GM12878 (cell line): ENCODE measurements at regions not wholly inside any gene's neighbourhood (a gene's known extent, or its start where the extent isn't known, plus 50 kb on each side); places are given as distances from the start of the nearest gene placed in this dataset.

Experiments used
- EZH2 ChIP-seq: IDR thresholded peaks from 2 replicates; pipeline ENCODE4 v1.6.1; 2012; ENCODE audit warnings: low read depth, mild to moderate bottlenecking, control low read depth, inconsistent platforms, low read length, borderline replicate concordance; ENCODE audit not compliant: control insufficient read depth
- POLR2AphosphoS5 ChIP-seq: IDR thresholded peaks from 2 replicates; pipeline ENCODE4 v1.6.1; 2011; ENCODE audit warnings: mild to moderate bottlenecking, low read length, inconsistent platforms
- RAD21 ChIP-seq: IDR thresholded peaks from 2 replicates; pipeline ENCODE4 v1.6.1; 2011; ENCODE audit warnings: mild to moderate bottlenecking, low read depth, low read length, moderate library complexity; ENCODE audit not compliant: insufficient read depth
- RCOR1 ChIP-seq: conservative IDR thresholded peaks from 2 replicates; pipeline ENCODE4 v1.6.1; 2012; ENCODE audit warnings: low read depth, low read length, improper control_type of control experiment
- SMC3 ChIP-seq: IDR thresholded peaks from 2 replicates; pipeline ENCODE4 v1.6.1; 2011; ENCODE audit warnings: low read length, improper control_type of control experiment, borderline replicate concordance
- SPI1 ChIP-seq: IDR thresholded peaks from 2 replicates; pipeline ENCODE4 v1.6.1; 2011; ENCODE audit warnings: low read depth, mild to moderate bottlenecking, low read length, moderate library complexity, borderline replicate concordance; ENCODE audit not compliant: insufficient read depth
- ZNF274 ChIP-seq: IDR thresholded peaks from one replicate; pipeline ENCODE4 v1.8.0; 2011; ENCODE audit not compliant: insufficient read length, insufficient read depth
- ZZZ3 ChIP-seq: IDR thresholded peaks from 2 replicates; pipeline ENCODE4 v1.6.1; 2011; ENCODE audit warnings: low read depth; ENCODE audit not compliant: control insufficient read depth, insufficient read length

DNA sequence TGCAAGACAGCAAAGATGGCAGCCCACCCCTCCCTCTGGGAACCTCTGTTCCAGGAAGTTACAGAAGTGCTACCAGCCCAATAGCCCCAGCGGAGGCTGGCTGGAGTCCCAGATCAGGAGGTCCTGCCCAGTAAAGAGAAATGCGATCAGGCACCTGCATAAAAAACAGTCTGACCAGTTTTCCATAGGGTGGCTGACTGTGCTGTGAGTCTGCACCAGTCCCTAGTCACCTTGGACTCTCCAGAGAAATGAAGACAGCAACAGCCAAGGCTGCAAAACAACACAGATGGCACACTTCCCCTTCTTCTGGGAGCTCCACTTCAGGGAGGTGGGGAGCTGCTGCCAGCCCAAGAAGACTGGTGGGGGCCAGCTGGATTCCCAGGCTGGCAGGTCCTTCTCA is 265.5 kb upstream of the PCSK5 start:
- no peak for TF ChIP-seq SPI1
- TF ChIP-seq RAD21: no peak
- no peak for TF ChIP-seq POLR2AphosphoS5
- TF ChIP-seq ZZZ3: no peak
- TF ChIP-seq EZH2: no peak
- no peak for TF ChIP-seq ZNF274
- TF ChIP-seq SMC3: no peak
- no peak for TF ChIP-seq RCOR1
